Hematopoietic multipotent progenitor cell treated with erythropoietin and hydrocortisone succinate and interleukin-3 and kit ligand, for 15 days (in vitro differentiated cells): ENCODE measurements at regions not wholly inside any gene's neighbourhood (a gene's known extent, or its start where the extent isn't known, plus 50 kb on each side); places are given as distances from the start of the nearest gene placed in this dataset.

Experiments used
- DNase-seq: peaks from one replicate; pipeline ENCODE4 v3.0.0-alpha.2; 2015; ENCODE audit warnings: low spot score

DNA sequence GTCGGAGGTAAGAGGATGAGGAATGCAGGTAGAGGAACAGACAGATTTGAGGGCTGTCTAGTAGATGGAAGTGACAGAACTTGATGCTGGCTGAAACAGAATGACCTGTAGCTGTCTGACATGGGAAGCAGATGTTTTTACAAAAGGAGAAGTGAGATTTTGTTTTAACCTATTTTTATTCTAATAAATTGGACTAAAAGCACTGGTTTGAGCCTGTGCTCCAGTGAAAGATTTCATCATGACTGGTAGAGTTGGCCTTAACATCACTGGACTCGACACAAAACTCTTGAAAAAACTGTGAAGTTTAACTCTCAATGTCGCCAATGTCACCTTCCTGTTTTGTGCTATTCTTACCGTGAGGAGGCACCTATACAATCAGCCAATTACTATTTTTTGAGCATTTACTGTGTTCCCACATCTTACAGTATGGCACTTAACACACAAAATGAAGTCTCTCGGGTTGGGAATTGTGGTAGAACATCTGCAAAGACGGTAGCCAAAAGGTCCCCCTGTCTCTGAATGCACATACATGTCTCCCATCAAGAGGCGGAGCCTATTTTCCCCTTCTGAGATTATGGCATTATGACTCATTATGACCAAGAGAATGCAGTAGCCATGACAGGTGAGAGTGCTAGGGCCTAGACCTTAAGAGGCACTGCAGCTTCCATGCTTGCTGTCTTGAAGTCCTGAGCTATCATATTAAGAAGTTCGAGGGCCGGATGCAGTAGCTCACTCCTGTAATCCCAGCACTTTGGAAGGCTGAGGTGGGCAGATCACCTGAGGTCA lies 93.2 kb downstream of the FOXF2 start:
- no peak for DNase-seq

DNA sequence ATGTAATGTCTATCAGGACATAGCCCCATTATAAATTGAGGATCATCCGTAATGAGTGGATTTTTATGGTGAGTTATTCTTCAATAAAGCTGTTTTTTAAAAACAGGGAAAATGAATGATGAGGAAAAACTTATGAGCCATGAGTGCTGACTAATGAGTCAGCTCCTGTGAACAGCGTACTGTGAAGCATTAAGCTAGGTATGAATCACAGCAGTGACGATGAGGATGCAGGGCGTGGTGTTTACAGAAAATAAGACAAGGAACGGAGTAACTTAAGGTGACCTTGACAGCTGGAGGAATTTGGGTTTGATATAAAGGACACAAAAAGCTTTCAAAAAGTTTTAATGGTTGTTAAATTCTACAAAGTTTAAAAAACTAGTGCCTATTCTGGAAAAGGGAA lies 96.3 kb downstream of the FOXF2 start:
- no peak for DNase-seq

DNA sequence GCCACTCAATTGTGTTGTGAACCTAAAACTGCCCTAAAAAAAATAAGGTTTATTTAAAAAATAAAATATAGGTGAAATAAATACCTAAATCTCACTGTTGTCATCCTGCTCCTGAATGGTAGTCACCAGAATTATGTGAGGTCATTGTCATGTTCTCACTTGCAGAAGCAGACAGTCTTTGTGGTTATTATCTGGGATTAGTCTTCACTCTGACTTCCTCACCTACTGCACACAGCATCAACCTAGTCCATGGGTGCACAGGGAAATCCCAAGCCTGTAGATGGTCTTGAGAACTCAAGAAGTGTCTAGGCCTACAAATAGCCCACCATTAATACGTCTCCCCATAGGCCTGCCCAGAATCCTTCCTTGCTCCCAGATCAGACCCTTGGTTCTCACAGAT lies 97.0 kb downstream of the FOXF2 start:
- DNase-seq: no peak

DNA sequence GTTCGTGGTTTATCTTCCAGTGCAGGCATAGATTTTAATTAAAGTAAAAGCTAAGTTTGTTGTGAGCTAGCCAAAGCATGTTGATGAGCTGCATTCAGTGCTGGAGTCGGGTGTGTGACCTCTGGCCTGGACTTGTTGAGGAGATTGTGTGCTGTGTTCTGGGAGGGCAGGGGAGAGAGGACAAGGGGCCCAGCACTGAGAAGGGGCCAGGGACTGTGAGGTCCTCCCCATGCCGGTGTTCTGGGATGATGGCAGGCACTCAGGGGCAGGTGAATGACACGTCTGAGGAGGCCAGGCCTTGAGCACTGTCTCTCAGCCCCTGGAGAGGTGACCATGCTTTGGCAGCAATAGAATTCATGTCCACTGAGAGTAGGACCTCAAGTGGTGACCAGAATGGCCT lies 97.9 kb downstream of the FOXF2 start:
- no peak for DNase-seq

DNA sequence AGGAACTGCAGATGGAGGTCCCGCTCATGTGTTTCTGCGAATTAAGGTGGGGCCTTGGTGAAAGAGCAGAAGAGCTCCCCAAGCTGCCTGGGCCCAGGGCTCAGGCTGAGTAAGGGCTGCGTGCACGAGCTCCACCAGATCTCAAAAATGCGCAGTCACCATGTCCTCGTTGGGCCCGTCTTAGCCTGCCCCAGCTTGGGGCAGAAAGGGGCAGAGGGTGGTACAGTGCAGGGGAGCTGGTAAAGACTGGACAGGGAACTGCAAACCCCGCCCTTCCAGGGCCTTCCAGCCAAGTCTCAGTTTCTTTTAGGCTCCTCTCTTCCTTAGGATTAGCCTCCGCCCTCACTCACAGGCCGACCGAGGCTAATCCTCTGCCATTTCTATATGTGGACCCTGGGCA lies 101.6 kb downstream of the FOXF2 start:
- no peak for DNase-seq

DNA sequence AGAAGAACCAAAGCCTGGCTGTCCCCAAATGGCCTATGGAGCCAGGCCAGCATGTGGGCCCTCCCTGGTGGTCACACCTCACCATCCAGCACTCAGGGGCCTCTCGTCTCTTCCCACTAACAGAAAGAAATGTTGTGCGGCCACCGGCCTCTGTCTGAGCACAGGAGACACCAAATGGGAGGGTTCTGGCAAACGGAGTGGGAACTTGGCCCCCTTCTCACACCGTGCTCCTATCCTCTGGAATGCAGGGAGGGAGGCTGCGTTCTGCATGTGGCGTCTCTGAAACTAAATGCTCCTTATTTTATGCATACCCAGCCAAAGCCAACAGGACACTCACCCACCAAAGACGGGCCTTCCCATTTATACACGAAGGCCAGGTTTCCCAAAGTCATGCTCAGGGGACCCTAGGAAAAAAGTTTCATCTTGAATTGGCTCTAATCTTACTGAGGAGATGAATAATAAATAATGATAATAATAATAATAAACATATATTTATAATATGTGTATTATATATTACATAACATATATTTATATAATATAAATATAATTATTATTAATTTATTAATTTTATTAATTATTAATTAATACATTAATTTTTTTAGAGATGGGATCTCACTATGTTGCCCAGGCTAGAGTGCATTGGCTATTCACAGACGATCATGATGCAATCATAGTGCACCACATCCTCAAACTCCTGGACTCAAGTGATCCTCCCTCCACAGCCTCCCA lies 102.4 kb downstream of the FOXF2 start:
- no peak for DNase-seq

DNA sequence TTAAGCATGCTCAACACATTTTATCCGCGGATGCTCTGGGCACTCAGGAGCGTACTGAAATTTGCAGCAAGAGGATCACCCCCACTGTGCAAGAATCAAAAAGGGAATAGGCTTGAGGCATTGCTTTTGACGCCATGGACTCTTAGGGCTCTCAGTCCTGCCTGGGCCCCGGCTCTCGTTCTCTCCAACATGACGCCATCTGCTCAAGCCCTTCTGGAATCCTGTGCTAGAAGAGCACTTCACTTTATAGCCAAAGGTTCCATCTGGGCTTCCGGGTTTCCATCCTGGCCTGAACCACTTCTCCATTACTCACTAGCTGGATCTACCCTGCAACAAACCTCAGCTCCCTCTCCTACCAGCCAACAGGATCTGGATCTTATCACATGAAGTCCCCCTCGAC lies 105.3 kb downstream of the FOXF2 start:
- no peak for DNase-seq

DNA sequence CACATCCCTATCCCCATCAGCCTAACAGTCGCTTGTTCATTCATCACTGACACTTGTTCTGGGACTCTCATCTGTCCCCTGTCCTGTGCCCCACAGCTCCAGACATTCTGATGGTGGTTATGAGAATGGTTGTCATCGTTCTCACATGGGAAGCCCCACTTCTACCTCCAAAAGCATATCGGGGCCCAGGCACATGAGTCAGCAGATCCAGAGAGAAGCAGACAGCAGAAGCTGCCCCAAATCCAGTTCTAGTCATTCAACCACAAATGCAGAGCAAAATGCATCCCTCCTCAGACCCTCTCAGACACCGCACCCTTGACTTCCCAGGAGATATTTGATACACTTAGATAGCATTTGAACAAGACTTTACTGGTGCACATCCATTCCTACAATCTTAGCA lies 106.0 kb downstream of the FOXF2 start:
- no peak for DNase-seq

DNA sequence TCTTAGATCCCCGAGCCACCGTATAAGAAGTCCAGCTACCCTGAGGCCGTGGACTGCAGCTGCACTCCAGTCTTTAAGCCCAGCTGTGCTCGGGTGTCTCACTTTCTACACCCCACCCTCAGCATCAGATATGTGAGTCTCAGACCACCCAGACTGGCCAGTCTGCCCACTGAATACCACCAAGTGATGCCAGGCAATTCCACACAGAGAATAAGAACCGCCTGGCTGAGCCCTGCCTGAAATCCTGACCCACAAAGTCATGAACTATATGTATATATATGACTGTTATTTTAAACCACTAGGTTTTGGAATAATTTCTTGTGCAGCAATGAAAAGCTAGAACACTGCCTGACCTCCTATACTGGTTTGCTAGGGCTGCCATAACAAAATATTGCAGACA lies 106.7 kb downstream of the FOXF2 start:
- DNase-seq: no peak

DNA sequence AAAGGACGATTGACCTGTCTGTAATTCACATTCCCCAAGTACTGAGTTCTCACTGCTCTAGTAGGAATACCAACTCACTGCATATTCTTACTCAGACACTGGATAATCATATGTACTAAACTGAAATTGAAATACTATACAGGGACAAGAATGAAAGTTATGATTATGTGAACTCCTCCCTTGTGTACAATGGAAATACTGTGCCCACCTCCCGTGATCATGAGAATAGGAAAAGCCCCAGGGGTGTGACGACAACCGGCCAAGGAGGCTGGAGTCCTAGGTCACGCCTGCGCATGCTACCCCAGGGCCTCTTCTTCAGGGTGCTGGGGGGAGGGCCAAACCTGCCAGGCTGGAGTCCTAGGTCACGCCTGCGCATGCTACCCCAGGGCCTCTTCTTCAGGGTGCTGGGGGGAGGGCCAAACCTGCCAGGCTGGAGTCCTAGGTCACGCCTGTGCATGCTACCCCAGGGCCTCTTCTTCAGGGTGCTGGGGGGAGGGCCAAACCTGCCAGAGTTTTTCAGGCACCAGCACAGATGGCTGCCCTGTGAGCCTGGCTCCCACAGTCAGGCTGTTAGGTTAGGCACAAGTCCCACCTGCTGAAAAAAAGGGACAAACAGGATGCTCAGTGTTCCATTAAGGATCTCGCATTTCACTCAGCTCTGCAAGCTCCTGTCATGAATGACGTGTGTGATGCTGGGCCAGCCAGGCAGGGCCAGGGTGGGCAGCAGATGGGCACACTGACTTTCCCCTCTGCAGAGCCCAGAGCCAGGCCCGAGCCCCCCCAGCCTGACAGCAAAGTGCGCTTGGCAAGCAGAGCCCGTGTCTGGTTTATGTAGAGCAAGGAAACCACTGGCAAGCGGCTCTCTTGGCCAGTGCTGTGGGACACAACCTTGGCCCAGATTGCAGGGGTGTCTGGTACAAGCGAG lies 107.7 kb downstream of the FOXF2 start:
- DNase-seq: no peak

DNA sequence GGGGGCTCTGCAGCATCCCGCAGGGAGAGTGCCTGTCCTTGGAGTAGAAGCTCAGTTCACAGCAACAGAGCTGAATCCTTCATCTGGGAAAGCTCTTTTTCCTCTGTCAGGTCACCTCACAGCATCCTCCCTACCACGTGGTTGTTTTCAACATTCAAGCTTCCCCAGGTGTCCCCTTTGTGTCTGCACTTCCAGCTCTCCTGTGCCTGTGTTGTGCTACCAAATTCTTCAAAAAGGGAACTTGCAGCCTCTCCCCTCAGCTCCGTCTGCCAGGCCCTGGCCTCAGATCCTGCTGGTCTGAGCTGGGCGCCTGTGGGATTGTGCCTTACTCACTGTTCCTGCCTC lies 108.4 kb downstream of the FOXF2 start:
- DNase-seq: no peak

DNA sequence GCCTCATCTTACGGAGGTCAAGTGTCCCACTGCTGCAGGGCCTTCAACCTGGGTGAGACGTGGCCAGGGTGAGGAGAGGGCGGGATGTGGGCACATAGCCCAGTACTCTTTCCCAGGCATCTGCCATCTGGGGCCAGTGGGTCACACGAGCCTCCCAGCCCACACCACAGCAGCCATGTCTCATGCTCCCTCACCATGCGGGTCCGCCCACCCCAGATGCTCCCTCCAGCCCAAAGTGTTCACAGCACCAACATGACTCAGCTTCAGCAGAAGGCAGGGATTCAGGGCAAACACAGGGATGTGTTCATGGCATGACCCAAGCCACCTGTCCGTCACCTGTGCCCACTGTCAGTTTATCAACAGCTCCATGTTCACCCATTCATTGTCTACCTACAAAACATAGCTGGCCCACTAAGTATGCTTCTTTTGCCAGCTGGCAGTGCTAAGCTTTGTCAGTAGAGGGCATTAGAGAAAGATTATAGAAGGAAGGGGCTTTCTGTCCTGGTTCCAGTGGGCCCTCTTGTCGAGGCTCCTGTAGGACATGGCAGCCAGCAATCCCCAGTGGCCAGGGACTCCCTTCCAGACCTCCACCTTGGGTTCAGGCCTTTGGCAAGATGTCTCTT lies 109.2 kb downstream of the FOXF2 start:
- DNase-seq: no peak

DNA sequence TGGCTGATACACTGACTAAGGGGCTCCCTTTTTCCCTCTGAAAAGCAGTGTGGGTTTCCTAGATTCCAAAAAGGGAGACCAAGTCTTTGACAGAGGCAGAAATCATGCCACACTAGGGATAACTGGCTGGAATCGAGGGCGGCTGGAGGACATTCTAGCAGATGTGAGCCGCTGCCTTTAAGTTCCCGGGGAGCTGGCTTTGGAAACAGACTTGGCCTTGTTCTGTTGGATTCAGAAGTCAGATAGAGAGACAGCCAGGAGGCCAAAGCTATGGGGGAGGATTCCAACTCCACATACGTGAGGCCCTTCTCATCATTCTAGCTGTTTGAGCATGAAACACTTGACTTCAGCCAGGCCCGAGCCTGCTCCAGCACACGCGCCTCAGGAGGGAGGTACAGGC lies 109.9 kb upstream of the FOXC1 start:
- DNase-seq: no peak

DNA sequence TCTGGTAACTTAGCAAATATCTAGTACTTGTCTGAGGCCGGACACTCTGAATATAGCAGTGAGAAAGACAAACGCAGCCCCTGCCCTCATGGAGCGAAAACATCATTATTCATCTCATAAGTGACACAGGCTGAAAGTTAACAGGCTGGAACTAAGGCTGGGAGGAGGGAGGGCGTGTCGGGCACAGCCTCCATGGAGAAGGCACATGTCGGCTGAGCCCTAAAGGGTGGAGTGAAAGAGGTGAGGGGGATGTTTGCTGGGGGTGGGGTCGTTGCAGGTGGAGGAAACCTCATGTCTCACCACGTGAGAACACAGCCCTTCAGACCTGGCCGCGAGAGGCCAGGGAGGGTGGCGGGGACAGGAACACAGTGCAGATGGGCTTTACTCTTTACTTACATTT lies 108.8 kb upstream of the FOXC1 start:
- DNase-seq: no peak

DNA sequence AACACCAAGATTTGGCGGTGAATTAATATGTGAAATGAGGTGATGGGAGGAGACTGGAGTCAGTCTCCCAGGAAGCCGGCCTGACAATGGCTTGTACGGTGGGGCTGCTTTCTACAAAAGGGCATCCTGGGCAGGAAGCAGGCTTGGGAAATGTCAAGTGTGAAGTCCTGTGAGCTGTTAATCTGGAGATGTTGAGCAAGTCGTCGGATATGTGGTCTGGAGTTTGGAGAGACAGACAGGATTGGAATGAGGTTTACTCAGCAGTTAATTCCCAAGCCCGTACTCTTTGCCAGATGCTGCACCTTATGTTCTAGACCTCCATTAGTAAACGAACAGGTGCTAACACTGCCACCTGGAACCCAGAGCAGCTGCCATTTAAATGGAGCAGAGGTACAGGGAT lies 107.7 kb upstream of the FOXC1 start:
- no peak for DNase-seq

DNA sequence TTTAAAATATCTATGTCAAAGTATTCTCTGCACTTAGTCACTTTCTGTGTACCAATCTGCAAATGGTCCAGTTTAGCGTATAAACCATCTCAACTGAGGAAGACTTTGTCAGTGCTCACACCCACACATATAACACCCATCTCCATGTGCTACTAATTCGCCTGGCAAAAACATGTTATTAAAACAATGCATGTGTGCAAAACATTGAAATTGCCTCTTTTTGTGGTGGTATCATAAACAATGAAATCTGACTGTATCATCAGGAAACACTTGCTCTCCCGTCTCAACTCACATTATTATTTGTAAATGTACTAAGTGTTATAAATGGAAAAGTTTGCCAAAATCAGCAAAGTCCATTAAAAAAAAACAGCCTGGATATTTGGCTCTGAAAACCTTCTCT lies 105.9 kb upstream of the FOXC1 start:
- no peak for DNase-seq

DNA sequence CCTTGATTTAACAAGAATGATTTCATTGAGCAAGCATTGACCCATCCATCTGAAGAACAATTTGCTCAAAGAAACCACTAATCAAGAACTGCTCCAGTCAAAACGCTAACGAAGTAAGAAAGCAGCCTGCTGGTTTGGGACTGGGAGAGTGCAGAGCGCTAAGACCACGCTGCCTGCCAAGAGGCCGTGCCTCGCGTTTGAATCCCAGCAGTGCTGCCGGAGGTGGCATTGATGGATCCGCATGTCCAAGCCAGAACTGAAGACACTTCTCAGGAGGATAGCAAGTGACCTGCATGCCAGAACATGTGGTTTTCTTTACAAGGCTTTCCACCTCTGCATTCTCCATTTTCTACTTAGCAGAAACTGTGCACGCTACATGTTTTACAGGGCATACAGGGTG lies 105.2 kb upstream of the FOXC1 start:
- no peak for DNase-seq

DNA sequence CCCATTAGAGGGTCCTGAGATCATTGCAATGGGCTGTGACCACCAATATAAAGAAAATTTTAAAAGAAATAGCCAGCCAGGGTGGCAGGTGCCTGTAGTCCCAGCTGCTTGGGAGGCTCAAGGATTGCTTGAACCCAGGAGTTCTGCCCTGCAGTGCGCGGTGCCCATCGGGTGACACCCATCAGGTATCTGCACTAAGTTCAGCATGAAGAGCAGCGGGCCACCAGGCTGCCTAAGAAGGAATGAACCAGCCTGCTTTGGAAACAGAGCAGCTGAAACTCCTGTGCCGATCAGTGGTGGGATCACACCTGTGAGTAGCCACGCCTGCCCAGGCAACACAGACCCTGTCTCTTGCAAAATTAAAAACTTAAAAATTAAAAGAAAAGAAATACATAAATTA lies 102.5 kb upstream of the FOXC1 start:
- DNase-seq: no peak

DNA sequence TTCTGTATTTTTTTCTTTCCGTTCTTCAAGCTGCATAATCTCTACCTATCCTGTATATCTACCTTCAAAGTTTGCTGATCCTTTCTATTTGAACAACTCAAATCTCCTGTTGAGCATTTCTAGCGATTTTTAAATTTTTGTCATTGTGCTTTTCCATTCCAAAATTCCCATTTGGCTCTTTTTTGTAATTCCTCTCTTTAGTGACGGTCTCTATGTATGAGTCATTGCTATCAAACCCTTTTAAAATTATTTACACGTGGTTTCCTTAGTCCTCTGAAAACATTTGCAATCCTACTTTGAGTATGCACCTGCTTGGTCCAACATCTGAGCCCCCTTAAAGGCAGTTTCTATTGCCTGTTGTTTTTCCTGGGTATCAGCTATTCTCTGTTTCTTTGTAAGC lies 100.5 kb upstream of the FOXC1 start:
- no peak for DNase-seq

DNA sequence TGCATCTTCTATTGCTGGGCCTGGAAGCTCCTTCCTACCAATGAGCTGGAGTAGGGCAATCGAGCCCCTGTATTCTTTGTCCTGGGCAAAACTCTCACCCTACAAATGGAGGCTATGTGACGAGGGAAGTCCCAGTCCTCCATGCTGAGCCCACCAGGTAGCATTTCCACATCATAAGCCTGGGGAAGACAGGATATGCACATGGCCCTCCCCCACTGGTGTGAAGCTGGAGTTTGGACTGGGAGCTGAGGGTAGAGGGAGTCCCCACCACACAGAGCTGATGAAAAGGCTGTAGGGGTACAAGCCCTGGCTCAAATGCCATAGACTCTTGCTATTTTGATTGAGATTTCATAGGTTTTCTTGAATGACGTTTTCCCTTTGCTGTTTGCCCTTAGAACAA lies 99.5 kb upstream of the FOXC1 start:
- DNase-seq: no peak

DNA sequence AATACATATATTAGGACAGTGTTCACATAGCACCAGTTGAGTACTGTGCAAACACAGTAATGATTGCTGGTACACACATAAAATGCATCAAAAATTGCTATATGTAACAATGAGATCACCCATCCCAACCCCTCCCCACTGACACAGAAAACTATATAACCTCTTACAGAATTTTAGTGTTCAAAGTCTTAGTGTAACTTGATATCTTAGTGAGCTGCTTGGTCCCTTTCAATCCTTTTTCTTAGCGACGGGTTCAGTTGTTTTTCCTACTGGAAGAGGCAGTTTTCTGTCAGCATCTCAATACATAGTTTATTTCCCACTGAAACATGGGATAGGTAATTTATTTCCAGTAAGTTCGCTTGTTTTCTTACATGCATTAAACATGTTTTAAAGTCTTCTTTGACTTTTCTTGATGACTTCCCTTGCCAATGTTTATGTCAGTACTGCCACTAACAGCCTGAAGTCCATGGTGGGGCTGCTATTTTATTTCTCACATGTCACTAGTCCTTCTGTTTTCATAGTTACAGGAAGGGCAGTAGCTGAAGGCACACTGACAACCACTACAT lies 96.4 kb upstream of the FOXC1 start:
- DNase-seq: no peak

DNA sequence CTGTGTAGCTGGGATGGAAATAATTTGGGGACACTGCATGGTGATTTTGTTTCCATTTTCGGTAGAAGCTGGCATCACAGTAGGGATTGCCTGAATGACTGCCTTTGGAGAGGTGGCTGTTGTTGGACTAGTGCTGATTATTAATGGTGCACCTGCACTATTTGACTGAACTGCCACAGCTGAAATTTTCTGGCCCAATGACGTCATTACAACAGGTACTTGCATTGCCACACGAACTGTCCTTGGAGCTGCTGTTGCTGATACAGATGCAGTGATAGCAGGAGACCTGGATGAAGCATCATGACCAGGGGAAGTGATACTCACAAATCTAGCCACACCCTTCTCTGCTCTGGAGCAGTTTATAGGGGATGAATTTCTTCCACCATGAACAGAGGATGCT lies 95.6 kb upstream of the FOXC1 start:
- DNase-seq: no peak
